Keratinocyte (primary cell): ENCODE measurements at regions not wholly inside any gene's neighbourhood (a gene's known extent, or its start where the extent isn't known, plus 50 kb on each side); places are given as distances from the start of the nearest gene placed in this dataset.

ENCODE experiments used
- EZH2 ChIP-seq: IDR thresholded peaks from one replicate; pipeline ENCODE4 v1.6.1; 2012; ENCODE audit warnings: inconsistent platforms, mild to moderate bottlenecking, low read length, moderate library complexity
- TF ChIP-seq, protein P1 (sequence below), 3 experiments: IDR thresholded peaks in 1 of 3; conservative IDR thresholded peaks in 1 of 3; optimal IDR thresholded peaks in 1 of 3; 2 replicates in 2 of 3; 3 replicates in 1 of 3; pipeline versions ENCODE3 to v1.5.1; 2011; ENCODE audit warnings: low read length in 3 of 3, mild to moderate bottlenecking in 3 of 3, moderate library complexity in 2 of 3, control low read depth in 1 of 3, inconsistent platforms in 1 of 3; ENCODE audit not compliant: insufficient read depth in 2 of 3; ENCODE audit errors: extremely low read depth in 1 of 3

DNA sequence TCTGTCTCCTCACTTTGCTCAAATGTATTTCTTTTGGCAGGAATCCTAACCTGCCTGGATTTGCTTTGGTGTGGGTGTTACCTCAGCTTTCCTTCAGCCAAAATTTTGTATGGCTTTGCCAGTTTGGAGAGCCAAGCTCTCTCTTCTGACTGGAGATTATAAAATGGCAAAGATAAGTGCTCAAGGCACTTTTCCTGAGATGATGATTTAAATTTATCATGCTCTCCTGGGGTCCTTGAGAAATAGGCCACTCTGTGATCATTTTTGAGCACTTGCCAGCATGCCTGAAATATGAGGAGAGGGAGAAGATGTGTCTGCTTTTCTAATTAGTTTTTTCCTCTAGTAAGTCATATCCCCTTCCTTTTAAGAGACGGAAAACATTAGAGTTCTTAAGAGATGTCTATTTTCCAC is 683.0 kb downstream of the SLC4A3 start:
- TF ChIP-seq, protein P1, sequence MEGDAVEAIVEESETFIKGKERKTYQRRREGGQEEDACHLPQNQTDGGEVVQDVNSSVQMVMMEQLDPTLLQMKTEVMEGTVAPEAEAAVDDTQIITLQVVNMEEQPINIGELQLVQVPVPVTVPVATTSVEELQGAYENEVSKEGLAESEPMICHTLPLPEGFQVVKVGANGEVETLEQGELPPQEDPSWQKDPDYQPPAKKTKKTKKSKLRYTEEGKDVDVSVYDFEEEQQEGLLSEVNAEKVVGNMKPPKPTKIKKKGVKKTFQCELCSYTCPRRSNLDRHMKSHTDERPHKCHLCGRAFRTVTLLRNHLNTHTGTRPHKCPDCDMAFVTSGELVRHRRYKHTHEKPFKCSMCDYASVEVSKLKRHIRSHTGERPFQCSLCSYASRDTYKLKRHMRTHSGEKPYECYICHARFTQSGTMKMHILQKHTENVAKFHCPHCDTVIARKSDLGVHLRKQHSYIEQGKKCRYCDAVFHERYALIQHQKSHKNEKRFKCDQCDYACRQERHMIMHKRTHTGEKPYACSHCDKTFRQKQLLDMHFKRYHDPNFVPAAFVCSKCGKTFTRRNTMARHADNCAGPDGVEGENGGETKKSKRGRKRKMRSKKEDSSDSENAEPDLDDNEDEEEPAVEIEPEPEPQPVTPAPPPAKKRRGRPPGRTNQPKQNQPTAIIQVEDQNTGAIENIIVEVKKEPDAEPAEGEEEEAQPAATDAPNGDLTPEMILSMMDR (optimal IDR thresholded peaks at IDR 0.05 in 1 of 3, IDR thresholded peaks at IDR 0.05 in 1 of 3, conservative IDR thresholded peaks at IDR 0.05 in 1 of 3; ENCODE audit: extremely low read depth in 1 of 3, insufficient read depth in 2 of 3, low read length in 3 of 3) = no peak
- TF ChIP-seq EZH2 = no peak
